GM12878 (cell line): ENCODE measurements at regions not wholly inside any gene's neighbourhood (a gene's known extent, or its start where the extent isn't known, plus 50 kb on each side); places are given as distances from the start of the nearest gene placed in this dataset.

Experiments
- ATAC-seq: fragments of 200-7000 bp; cut with Tn5 transposase; 3 replicates; pipeline ENCODE4 v1.9.1; 2020; ENCODE audit warnings: mild to moderate bottlenecking, moderate library complexity
- BruUV-seq: library from RNA; stranded (reverse); fragments of 400-500 nt; replicated peaks from 2 replicates; lab custom pipeline; 2021; lab: Mats Ljungman, UMichigan
- CTCF ChIA-PET: fragments of 300-600 bp; sonication (Branson Sonifier 250); formaldehyde crosslinking; extraction: SDS; loops from one replicate; lab custom pipeline; 2021; ENCODE audit warnings: inconsistent platforms; lab: Yijun Ruan, JAX
- POLR2A ChIA-PET: fragments of 350-600 bp; formaldehyde crosslinking; extraction: SDS; loops from one replicate; lab custom pipeline; 2021; ENCODE audit warnings: inconsistent platforms; lab: Charles Lee
- RAD21 ChIA-PET: fragments of 300-600 bp; sonication (Branson Sonifier 250); formaldehyde crosslinking; loops from one replicate; lab custom pipeline; 2023; ENCODE audit warnings: antibody characterized with exemption; ENCODE audit not compliant: unreplicated experiment; lab: Charles Lee
- SMC1A ChIA-PET: fragments of 300-600 bp; sonication (Branson Sonifier 250); formaldehyde crosslinking; loops from one replicate; lab custom pipeline; 2023; ENCODE audit not compliant: unreplicated experiment, uncharacterized antibody; lab: Charles Lee
- DNase-seq: peaks from one replicate; pipeline ENCODE4 v3.0.0-alpha.2; 2011; ENCODE audit warnings: low read depth, low spot score
- FAIRE-seq: peaks from 3 replicates; lab custom pipeline; 2011; peaks lifted over from hg19 to GRCh38; lab: Jason Lieb, UNC
- H2AFZ ChIP-seq: 2 replicates; pipeline ENCODE4 v1.6.0; 2011; ENCODE audit warnings: low read depth, low read length, control low read depth; ENCODE audit not compliant: control insufficient read depth
- H3K27ac ChIP-seq: 2 replicates; pipeline ENCODE4 v1.5.1; 2011; ENCODE audit warnings: control low read depth; ENCODE audit not compliant: control insufficient read depth, insufficient read depth
- H3K27me3 ChIP-seq, 2 experiments: replicated peaks in 1 of 2; 2 replicates each; pipeline versions ENCODE4 v1.6.0 to v1.6.1; 2011; ENCODE audit warnings: low read length in 1 of 2; ENCODE audit not compliant: control insufficient read depth in 2 of 2, insufficient read depth in 2 of 2
- H3K36me3 ChIP-seq, 2 experiments: 2 replicates each; pipeline ENCODE4 v1.5.1; 2011; ENCODE audit warnings: low read length in 1 of 2; ENCODE audit not compliant: control insufficient read depth in 2 of 2, insufficient read depth in 2 of 2
- H3K4me1 ChIP-seq: 2 replicates; pipeline ENCODE4 v1.6.1; 2011; ENCODE audit warnings: mild to moderate bottlenecking, low read length, moderate library complexity, mixed read lengths; ENCODE audit not compliant: control insufficient read depth, insufficient read depth
- H3K4me2 ChIP-seq: 2 replicates; pipeline ENCODE4 v1.6.0; 2011; ENCODE audit warnings: control low read depth; ENCODE audit not compliant: control insufficient read depth, insufficient read depth
- H3K4me3 ChIP-seq: fragments of 200-600 bp; sonication (generic); 2 replicates; pipeline ENCODE4 v1.5.1; 2016
- H3K79me2 ChIP-seq: 2 replicates; pipeline ENCODE4 v1.6.0; 2011; ENCODE audit warnings: low read length; ENCODE audit not compliant: control insufficient read depth, insufficient read depth
- H3K9ac ChIP-seq: 2 replicates; pipeline ENCODE4 v1.8.0; 2011; ENCODE audit warnings: low read length, control low read depth, mixed read lengths; ENCODE audit not compliant: control insufficient read depth, insufficient read depth
- H3K9me3 ChIP-seq: replicated peaks from 3 replicates; pipeline ENCODE4 v1.5.1; 2011; ENCODE audit warnings: mild to moderate bottlenecking, low read length; ENCODE audit not compliant: control insufficient read depth, insufficient read depth
- H4K20me1 ChIP-seq: 2 replicates; pipeline ENCODE4 v1.6.0; 2011; ENCODE audit not compliant: control insufficient read depth, insufficient read depth
- EZH2 ChIP-seq: IDR thresholded peaks from 2 replicates; pipeline ENCODE4 v1.6.1; 2012; ENCODE audit warnings: low read depth, mild to moderate bottlenecking, control low read depth, inconsistent platforms, low read length, borderline replicate concordance; ENCODE audit not compliant: control insufficient read depth
- MEF2A ChIP-seq: IDR thresholded peaks from 2 replicates; pipeline ENCODE4 v1.6.1; 2011; ENCODE audit warnings: low read depth, mild to moderate bottlenecking, low read length, moderate library complexity; ENCODE audit not compliant: insufficient read depth
- MEF2B ChIP-seq: fragments of 450-650 bp; IDR thresholded peaks from 2 replicates; pipeline ENCODE4 v1.6.1; 2018; ENCODE audit warnings: mild to moderate bottlenecking, moderate library complexity; ENCODE audit not compliant: partially characterized antibody, poor library complexity, severe bottlenecking
- RAD21 ChIP-seq: IDR thresholded peaks from 2 replicates; pipeline ENCODE4 v1.6.1; 2011; ENCODE audit warnings: mild to moderate bottlenecking, low read depth, low read length, moderate library complexity; ENCODE audit not compliant: insufficient read depth
- WGBS: methylation state at CpG from one replicate; pipeline ENCODE4 v1.1.6; 2016; ENCODE audit warnings: low lambda C conversion rate; ENCODE audit not compliant: insufficient replicate concordance, insufficient coverage; ENCODE audit errors: missing lambda C conversion rate; 5-methylcytosine and 5-hydroxymethylcytosine counted together
- in situ Hi-C: fragments of 300-500 bp; cut with MboI; formaldehyde crosslinking; loops from 9 replicates; pipeline ENCODE4 v1.14.3; 2018; ENCODE audit warnings: mixed read lengths
- intact Hi-C: fragments of 100-400 bp; cut with micrococcal nuclease; formaldehyde crosslinking; loops from one replicate; pipeline ENCODE4 v1.14.2; 2022; ENCODE audit not compliant: unreplicated experiment
- TF ChIP-seq, protein P1 (sequence below), 3 experiments: IDR thresholded peaks in 2 of 3; conservative IDR thresholded peaks in 1 of 3; 2 replicates each; pipeline ENCODE4 v1.5.1; 2011; ENCODE audit warnings: low read depth in 3 of 3, low read length in 3 of 3, mild to moderate bottlenecking in 3 of 3, control low read depth in 2 of 3, moderate library complexity in 2 of 3, inconsistent platforms in 1 of 3, mixed read lengths in 1 of 3; ENCODE audit not compliant: control insufficient read depth in 2 of 3, insufficient read depth in 1 of 3; ENCODE audit errors: extremely low read depth in 1 of 3

DNA sequence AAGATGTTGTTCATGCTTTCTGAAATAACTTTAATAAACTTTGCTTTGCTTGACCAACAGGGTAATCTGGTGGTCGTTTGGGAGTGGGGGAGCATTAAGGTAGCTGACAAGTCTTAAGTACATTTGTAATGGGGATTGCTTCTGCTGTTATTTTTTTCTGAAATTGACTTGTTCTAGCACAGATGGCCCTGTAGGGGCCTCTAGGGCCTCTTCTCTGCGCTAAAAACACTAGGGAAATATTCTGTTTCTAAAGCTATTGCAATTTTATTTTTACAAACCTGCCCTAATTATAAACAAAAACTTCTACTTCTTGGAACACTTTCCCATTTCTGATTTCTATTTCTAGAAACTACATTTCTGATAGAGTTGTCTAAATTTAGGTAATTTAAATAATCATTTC is 191.3 kb upstream of the KCNJ3 start:
- Histone ChIP-seq H3K9me3 (no peaks in the 10 kb centered on the region), H3K4me1 (no peaks in the 10 kb centered on the region), H4K20me1 (no peaks in the 10 kb centered on the region), H3K4me3 (no peak overlapping the region), H3K9ac (no peak overlapping the region), H3K27ac (no peak overlapping the region), H3K27me3 (no peaks in the 10 kb centered on the region), H2AFZ (no peak overlapping the region), H3K36me3 (no peaks in the 10 kb centered on the region), H3K4me2 (no peak overlapping the region), H3K79me2 (no peaks in the 10 kb centered on the region)
- intact Hi-C loops, result no loop called here
- ChIA-PET RAD21 (interaction anchor here (1.0 to 2.9 kb wide), 8 partner anchors 22 to 715 kb away, joined by 3 to 10 read pairs (median 4); no protein-coding TSS in a partner anchor), POLR2A (no interaction called here), CTCF (interaction anchor here (0.9 to 2.3 kb wide), 8 partner anchors 10 to 118 kb away, joined by 3 to 7 read pairs (median 5); no protein-coding TSS in a partner anchor), SMC1A (interaction anchor here (0.6 to 3.3 kb wide), 12 partner anchors 10 to 215 kb away, joined by 3 to 13 read pairs (median 4); no protein-coding TSS in a partner anchor)
- FAIRE-seq, result no peak
- no TSS peak for BruUV-seq
- in situ Hi-C loops, result no loop called here
- ATAC-seq, result peak; percentile 67
- DNase-seq, result no peak
- TF ChIP-seq, protein P1, sequence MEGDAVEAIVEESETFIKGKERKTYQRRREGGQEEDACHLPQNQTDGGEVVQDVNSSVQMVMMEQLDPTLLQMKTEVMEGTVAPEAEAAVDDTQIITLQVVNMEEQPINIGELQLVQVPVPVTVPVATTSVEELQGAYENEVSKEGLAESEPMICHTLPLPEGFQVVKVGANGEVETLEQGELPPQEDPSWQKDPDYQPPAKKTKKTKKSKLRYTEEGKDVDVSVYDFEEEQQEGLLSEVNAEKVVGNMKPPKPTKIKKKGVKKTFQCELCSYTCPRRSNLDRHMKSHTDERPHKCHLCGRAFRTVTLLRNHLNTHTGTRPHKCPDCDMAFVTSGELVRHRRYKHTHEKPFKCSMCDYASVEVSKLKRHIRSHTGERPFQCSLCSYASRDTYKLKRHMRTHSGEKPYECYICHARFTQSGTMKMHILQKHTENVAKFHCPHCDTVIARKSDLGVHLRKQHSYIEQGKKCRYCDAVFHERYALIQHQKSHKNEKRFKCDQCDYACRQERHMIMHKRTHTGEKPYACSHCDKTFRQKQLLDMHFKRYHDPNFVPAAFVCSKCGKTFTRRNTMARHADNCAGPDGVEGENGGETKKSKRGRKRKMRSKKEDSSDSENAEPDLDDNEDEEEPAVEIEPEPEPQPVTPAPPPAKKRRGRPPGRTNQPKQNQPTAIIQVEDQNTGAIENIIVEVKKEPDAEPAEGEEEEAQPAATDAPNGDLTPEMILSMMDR (IDR thresholded peaks at IDR 0.05 in 2 of 3, conservative IDR thresholded peaks at IDR 0.05 in 1 of 3; ENCODE audit: control insufficient read depth in 2 of 3, extremely low read depth in 1 of 3, insufficient read depth in 1 of 3, low read depth in 3 of 3, low read length in 3 of 3), result peak in 1 of 3 experiments; percentile 31; a peak in 2 of 6 replicates
- TF ChIP-seq MEF2B, result no peak
- TF ChIP-seq MEF2A, result no peak
- no peak for TF ChIP-seq EZH2
- peak; percentile 28; the same call in 1 of the 2 replicates for TF ChIP-seq RAD21
- 0% methylated on average over 2 of the region's 2 CpGs for WGBS
